ENCODE measurements at regions not wholly inside any gene's neighbourhood (a gene's known extent, or its start where the extent isn't known, plus 50 kb on each side); places are given as distances from the start of the nearest gene placed in this dataset.
"Not testable (repeated sequence)": the region's sequence is repeated elsewhere in the genome, so short reads cannot be mapped to it uniquely, and the experiment has no call there.

DNA sequence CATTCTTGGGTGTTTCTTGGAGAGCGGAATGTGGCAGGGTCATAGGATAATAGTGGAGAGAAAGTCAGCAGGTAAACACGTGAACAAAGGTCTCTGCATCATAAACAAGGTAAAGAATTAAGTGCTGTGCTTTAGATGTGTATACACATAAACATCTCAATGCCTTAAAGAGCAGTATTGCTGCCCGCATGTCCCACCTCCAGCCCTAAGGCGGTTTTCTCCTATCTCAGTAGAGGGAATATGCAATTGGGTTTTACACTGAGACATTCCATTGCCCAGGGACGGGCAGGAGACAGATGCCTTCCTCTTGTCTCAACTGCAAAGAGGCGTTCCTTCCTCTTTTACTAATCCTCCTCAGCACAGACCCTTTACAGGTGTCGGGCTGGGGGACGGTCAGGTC lies 492.6 kb upstream of the ATXN8OS start:
- TF ChIP-seq ZNF24 (tag by site-specific recombination; IDR thresholded peaks at IDR 0.05); ZNF426 (tag by site-specific recombination; IDR thresholded peaks at IDR 0.05); ZNF292 (tag by site-specific recombination; IDR thresholded peaks at IDR 0.05; ENCODE audit: borderline replicate concordance, low read depth); ZNF548 (tag by site-specific recombination; IDR thresholded peaks at IDR 0.05): not testable (repeated sequence)
- TF ChIP-seq, protein P1, sequence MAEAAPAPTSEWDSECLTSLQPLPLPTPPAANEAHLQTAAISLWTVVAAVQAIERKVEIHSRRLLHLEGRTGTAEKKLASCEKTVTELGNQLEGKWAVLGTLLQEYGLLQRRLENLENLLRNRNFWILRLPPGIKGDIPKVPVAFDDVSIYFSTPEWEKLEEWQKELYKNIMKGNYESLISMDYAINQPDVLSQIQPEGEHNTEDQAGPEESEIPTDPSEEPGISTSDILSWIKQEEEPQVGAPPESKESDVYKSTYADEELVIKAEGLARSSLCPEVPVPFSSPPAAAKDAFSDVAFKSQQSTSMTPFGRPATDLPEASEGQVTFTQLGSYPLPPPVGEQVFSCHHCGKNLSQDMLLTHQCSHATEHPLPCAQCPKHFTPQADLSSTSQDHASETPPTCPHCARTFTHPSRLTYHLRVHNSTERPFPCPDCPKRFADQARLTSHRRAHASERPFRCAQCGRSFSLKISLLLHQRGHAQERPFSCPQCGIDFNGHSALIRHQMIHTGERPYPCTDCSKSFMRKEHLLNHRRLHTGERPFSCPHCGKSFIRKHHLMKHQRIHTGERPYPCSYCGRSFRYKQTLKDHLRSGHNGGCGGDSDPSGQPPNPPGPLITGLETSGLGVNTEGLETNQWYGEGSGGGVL (tag by site-specific recombination; IDR thresholded peaks at IDR 0.05): not testable (repeated sequence)
- TF ChIP-seq, protein P2, sequence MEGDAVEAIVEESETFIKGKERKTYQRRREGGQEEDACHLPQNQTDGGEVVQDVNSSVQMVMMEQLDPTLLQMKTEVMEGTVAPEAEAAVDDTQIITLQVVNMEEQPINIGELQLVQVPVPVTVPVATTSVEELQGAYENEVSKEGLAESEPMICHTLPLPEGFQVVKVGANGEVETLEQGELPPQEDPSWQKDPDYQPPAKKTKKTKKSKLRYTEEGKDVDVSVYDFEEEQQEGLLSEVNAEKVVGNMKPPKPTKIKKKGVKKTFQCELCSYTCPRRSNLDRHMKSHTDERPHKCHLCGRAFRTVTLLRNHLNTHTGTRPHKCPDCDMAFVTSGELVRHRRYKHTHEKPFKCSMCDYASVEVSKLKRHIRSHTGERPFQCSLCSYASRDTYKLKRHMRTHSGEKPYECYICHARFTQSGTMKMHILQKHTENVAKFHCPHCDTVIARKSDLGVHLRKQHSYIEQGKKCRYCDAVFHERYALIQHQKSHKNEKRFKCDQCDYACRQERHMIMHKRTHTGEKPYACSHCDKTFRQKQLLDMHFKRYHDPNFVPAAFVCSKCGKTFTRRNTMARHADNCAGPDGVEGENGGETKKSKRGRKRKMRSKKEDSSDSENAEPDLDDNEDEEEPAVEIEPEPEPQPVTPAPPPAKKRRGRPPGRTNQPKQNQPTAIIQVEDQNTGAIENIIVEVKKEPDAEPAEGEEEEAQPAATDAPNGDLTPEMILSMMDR (tag by site-specific recombination; IDR thresholded peaks at IDR 0.05): not testable (repeated sequence)
- TF ChIP-seq, protein P3, sequence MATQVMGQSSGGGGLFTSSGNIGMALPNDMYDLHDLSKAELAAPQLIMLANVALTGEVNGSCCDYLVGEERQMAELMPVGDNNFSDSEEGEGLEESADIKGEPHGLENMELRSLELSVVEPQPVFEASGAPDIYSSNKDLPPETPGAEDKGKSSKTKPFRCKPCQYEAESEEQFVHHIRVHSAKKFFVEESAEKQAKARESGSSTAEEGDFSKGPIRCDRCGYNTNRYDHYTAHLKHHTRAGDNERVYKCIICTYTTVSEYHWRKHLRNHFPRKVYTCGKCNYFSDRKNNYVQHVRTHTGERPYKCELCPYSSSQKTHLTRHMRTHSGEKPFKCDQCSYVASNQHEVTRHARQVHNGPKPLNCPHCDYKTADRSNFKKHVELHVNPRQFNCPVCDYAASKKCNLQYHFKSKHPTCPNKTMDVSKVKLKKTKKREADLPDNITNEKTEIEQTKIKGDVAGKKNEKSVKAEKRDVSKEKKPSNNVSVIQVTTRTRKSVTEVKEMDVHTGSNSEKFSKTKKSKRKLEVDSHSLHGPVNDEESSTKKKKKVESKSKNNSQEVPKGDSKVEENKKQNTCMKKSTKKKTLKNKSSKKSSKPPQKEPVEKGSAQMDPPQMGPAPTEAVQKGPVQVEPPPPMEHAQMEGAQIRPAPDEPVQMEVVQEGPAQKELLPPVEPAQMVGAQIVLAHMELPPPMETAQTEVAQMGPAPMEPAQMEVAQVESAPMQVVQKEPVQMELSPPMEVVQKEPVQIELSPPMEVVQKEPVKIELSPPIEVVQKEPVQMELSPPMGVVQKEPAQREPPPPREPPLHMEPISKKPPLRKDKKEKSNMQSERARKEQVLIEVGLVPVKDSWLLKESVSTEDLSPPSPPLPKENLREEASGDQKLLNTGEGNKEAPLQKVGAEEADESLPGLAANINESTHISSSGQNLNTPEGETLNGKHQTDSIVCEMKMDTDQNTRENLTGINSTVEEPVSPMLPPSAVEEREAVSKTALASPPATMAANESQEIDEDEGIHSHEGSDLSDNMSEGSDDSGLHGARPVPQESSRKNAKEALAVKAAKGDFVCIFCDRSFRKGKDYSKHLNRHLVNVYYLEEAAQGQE (tag by site-specific recombination; IDR thresholded peaks at IDR 0.05): not testable (repeated sequence)
